ENCODE measurements at regions not wholly inside any gene's neighbourhood (a gene's known extent, or its start where the extent isn't known, plus 50 kb on each side); places are given as distances from the start of the nearest gene placed in this dataset.

DNA sequence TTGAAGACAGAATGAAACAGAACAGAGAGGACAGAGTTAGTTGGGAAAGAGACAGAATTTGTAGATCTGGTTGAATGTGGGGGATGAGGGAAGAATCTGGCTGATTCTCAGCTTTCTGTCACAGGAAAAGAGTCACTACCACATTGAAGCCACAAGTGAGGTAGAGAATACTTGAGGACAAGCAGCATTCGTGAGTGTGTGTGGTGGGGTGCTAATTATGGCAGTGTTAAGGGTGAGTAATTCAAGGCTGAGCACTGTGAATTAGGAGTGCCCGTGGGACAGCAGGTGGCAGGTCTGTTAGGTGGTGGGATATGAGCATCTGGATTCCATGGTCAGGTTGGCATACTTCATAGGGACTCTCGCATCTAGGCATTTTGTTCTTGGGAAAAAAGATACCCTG lies 347.4 kb upstream of the PRICKLE1 start:
- no peaks in the 10 kb centered on the region for H3K4me1 ChIP-seq (ENCODE audit: insufficient read depth, low read length, poor library complexity, severe bottlenecking)
- no peaks in the 10 kb centered on the region for H3K27me3 ChIP-seq (ENCODE audit: insufficient read depth, low read length, poor library complexity, severe bottlenecking)
- TF ChIP-seq EZH2phosphoT487 (IDR thresholded peaks at IDR 0.05; ENCODE audit: borderline replicate concordance), result no peak
- H3K36me3 ChIP-seq (ENCODE audit: insufficient read depth, low read length), result no peaks in the 10 kb centered on the region
- no peak overlapping the region for H3K9ac ChIP-seq (ENCODE audit: low read depth, low read length, poor library complexity, severe bottlenecking)
- no peaks in the 10 kb centered on the region for H3K9me3 ChIP-seq (ENCODE audit: insufficient read depth, low read depth, low read length)
- H3F3A ChIP-seq (ENCODE audit: low read depth), result no peaks in the 10 kb centered on the region
- H2AFZ ChIP-seq (ENCODE audit: low read length), result no peak overlapping the region
- H3K4me2 ChIP-seq (ENCODE audit: low read depth, low read length, poor library complexity, severe bottlenecking), result no peak overlapping the region
- no peaks in the 10 kb centered on the region for H3K79me2 ChIP-seq (ENCODE audit: insufficient read depth, low read length)
- H4K20me1 ChIP-seq (ENCODE audit: insufficient read depth, low read length, poor library complexity, severe bottlenecking), result no peaks in the 10 kb centered on the region
- no peak overlapping the region for H3K4me3 ChIP-seq (ENCODE audit: low read length, poor library complexity, severe bottlenecking)
- no peaks in the 10 kb centered on the region for H3K9me2 ChIP-seq (replicated peaks; ENCODE audit: low read depth, low read length)

DNA sequence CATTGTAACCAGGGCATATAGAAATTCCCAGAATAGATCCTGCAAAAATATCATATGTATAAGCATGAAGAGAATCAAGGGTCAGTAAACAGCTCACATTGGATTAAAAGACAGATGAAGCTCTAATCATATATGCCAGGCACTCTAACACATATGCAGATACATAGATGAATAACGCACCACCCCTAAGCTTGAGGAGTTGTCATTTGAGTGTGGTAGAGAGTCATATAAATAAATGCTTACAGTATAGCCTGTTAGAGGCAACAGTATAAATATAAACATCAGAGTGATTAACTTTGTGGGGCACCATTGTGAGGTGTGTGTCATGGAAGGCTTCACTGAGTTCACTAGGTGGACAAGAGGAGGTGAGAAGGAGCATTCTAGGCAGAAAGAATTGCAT lies 346.7 kb upstream of the PRICKLE1 start:
- Histone ChIP-seq H3K36me3 (ENCODE audit: insufficient read depth, low read length) (no peaks in the 10 kb centered on the region), H3K79me2 (ENCODE audit: insufficient read depth, low read length) (no peaks in the 10 kb centered on the region), H3K9me2 (replicated peaks; ENCODE audit: low read depth, low read length) (no peaks in the 10 kb centered on the region), H3K27me3 (ENCODE audit: insufficient read depth, low read length, poor library complexity, severe bottlenecking) (no peaks in the 10 kb centered on the region), H3K9ac (ENCODE audit: low read depth, low read length, poor library complexity, severe bottlenecking) (no peak overlapping the region), H3F3A (ENCODE audit: low read depth) (no peaks in the 10 kb centered on the region), H3K4me1 (ENCODE audit: insufficient read depth, low read length, poor library complexity, severe bottlenecking) (no peaks in the 10 kb centered on the region), H4K20me1 (ENCODE audit: insufficient read depth, low read length, poor library complexity, severe bottlenecking) (no peaks in the 10 kb centered on the region), H2AFZ (ENCODE audit: low read length) (no peak overlapping the region), H3K9me3 (ENCODE audit: insufficient read depth, low read depth, low read length) (no peaks in the 10 kb centered on the region), H3K4me2 (ENCODE audit: low read depth, low read length, poor library complexity, severe bottlenecking) (no peak overlapping the region), H3K4me3 (ENCODE audit: low read length, poor library complexity, severe bottlenecking) (no peak overlapping the region)
- TF ChIP-seq, protein P1, sequence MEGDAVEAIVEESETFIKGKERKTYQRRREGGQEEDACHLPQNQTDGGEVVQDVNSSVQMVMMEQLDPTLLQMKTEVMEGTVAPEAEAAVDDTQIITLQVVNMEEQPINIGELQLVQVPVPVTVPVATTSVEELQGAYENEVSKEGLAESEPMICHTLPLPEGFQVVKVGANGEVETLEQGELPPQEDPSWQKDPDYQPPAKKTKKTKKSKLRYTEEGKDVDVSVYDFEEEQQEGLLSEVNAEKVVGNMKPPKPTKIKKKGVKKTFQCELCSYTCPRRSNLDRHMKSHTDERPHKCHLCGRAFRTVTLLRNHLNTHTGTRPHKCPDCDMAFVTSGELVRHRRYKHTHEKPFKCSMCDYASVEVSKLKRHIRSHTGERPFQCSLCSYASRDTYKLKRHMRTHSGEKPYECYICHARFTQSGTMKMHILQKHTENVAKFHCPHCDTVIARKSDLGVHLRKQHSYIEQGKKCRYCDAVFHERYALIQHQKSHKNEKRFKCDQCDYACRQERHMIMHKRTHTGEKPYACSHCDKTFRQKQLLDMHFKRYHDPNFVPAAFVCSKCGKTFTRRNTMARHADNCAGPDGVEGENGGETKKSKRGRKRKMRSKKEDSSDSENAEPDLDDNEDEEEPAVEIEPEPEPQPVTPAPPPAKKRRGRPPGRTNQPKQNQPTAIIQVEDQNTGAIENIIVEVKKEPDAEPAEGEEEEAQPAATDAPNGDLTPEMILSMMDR (conservative IDR thresholded peaks at IDR 0.05; ENCODE audit: low read length), result no peak
- TF ChIP-seq EZH2phosphoT487 (IDR thresholded peaks at IDR 0.05; ENCODE audit: borderline replicate concordance), result no peak

DNA sequence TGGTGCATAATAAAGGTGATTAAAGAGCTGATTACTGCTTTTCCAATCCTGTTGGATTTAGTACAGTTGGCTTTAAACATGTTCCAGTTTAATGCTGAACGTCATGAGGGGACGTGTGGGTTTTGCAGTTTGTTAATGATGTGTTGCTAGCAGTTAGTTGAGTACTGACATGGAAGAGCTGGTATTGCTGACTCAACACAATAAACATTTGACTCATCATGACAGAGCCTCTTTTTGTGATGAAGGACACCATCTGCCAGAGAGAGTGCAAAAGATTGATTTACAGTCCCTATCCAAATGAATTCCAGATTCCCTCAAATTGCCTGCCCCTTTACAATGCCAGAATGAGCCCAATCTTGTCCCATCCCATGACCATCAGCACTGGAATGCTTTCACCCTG lies 346.2 kb upstream of the PRICKLE1 start:
- Histone ChIP-seq H3K9ac (ENCODE audit: low read depth, low read length, poor library complexity, severe bottlenecking) (no peak overlapping the region), H3K27me3 (ENCODE audit: insufficient read depth, low read length, poor library complexity, severe bottlenecking) (no peaks in the 10 kb centered on the region), H3F3A (ENCODE audit: low read depth) (no peaks in the 10 kb centered on the region), H3K4me1 (ENCODE audit: insufficient read depth, low read length, poor library complexity, severe bottlenecking) (no peaks in the 10 kb centered on the region), H4K20me1 (ENCODE audit: insufficient read depth, low read length, poor library complexity, severe bottlenecking) (no peaks in the 10 kb centered on the region), H2AFZ (ENCODE audit: low read length) (no peak overlapping the region), H3K9me2 (replicated peaks; ENCODE audit: low read depth, low read length) (no peaks in the 10 kb centered on the region), H3K4me2 (ENCODE audit: low read depth, low read length, poor library complexity, severe bottlenecking) (no peak overlapping the region), H3K4me3 (ENCODE audit: low read length, poor library complexity, severe bottlenecking) (no peak overlapping the region), H3K36me3 (ENCODE audit: insufficient read depth, low read length) (no peaks in the 10 kb centered on the region), H3K79me2 (ENCODE audit: insufficient read depth, low read length) (no peaks in the 10 kb centered on the region), H3K9me3 (ENCODE audit: insufficient read depth, low read depth, low read length) (no peaks in the 10 kb centered on the region)
- TF ChIP-seq EZH2phosphoT487 (IDR thresholded peaks at IDR 0.05; ENCODE audit: borderline replicate concordance), result no peak
- TF ChIP-seq, protein P1 (conservative IDR thresholded peaks at IDR 0.05; ENCODE audit: low read length), result no peak

DNA sequence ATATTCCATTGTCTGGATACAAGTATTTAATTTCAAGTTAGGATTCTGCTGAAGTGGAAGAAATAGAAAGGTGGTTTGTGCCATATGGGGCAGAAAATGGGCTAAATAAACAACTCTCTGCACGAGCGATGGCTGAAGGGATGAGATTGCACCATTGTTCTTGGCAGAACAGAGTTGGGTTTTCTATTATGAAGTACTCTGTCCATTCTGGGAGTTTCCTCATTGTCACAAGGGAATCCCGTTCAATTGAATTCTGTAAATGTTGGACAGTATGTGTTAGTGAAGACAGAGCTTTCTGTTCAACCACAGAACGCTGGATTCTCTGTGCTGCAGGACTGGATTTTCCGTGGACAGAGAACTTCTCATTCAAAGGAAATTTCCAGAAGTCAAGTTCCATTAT lies 345.5 kb upstream of the PRICKLE1 start:
- TF ChIP-seq EZH2phosphoT487 (IDR thresholded peaks at IDR 0.05; ENCODE audit: borderline replicate concordance), result no peak
- TF ChIP-seq, protein P1 (conservative IDR thresholded peaks at IDR 0.05; ENCODE audit: low read length), result no peak
- H3F3A ChIP-seq (ENCODE audit: low read depth), result no peaks in the 10 kb centered on the region
- H2AFZ ChIP-seq (ENCODE audit: low read length), result no peak overlapping the region
- no peaks in the 10 kb centered on the region for H4K20me1 ChIP-seq (ENCODE audit: insufficient read depth, low read length, poor library complexity, severe bottlenecking)
- no peaks in the 10 kb centered on the region for H3K9me3 ChIP-seq (ENCODE audit: insufficient read depth, low read depth, low read length)
- no peaks in the 10 kb centered on the region for H3K79me2 ChIP-seq (ENCODE audit: insufficient read depth, low read length)
- H3K9me2 ChIP-seq (replicated peaks; ENCODE audit: low read depth, low read length), result no peaks in the 10 kb centered on the region
- no peaks in the 10 kb centered on the region for H3K27me3 ChIP-seq (ENCODE audit: insufficient read depth, low read length, poor library complexity, severe bottlenecking)
- no peaks in the 10 kb centered on the region for H3K36me3 ChIP-seq (ENCODE audit: insufficient read depth, low read length)
- no peak overlapping the region for H3K4me3 ChIP-seq (ENCODE audit: low read length, poor library complexity, severe bottlenecking)
- no peaks in the 10 kb centered on the region for H3K4me1 ChIP-seq (ENCODE audit: insufficient read depth, low read length, poor library complexity, severe bottlenecking)
- H3K4me2 ChIP-seq (ENCODE audit: low read depth, low read length, poor library complexity, severe bottlenecking), result no peak overlapping the region
- no peak overlapping the region for H3K9ac ChIP-seq (ENCODE audit: low read depth, low read length, poor library complexity, severe bottlenecking)
